IPS-18c (cell line): ENCODE measurements at regions not wholly inside any gene's neighbourhood (a gene's known extent, or its start where the extent isn't known, plus 50 kb on each side); places are given as distances from the start of the nearest gene placed in this dataset.

Experiments
- H3K4me3 ChIP-seq: 2 replicates; pipeline ENCODE4 v1.7.0; 2013; ENCODE audit warnings: low read depth, mild to moderate bottlenecking, low read length, moderate library complexity; ENCODE audit not compliant: insufficient read depth
- H3K9me3 ChIP-seq: one replicate; pipeline ENCODE4 v1.6.1; 2013; ENCODE audit warnings: mild to moderate bottlenecking, low read length, moderate library complexity; ENCODE audit not compliant: control insufficient read depth, insufficient read depth

DNA sequence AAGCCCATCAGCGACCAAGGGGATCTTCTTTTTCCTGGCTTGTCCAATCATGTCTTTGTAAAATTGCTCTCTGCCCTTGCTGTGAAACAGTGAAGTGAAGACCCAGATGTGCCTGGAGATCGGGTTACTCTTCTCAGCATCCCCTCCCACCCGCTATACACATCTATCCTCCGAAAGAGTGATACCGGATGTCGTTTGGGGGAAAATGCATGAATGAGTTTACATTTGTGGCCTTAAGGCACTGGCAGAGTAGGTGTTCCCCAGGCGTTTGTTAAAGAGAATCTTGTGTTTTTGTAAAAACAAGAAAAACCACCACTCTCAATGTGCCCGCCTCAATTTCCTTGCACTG, 528.3 kb downstream of the CMPK2 start:
- no peak overlapping the region for H3K4me3 ChIP-seq
- H3K9me3 ChIP-seq, result no peaks in the 10 kb centered on the region

DNA sequence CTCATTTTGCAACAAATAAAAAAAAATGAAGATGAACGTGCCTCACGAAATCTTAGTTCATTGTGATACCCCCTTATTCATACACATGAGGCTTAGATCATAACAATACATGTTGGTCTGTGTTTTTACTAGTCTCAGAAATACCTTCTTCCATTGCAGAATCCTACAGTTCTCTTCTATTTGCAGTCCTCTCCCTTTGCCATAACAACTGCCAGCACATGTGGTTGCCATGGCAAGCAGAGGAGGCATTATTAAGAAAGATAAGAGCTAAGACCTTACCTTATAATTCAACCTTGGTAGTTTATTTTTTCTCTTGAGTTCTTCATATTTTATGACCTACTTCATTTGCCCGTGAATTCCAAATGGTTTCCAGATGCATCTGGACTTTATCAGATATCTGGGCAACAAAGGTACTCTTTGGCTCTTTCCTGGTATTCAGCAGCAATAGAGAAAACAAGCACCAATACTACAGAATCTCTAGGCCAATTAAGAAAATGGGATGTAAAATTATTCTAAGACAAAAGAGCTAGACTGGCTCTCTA, 524.0 kb downstream of the CMPK2 start:
- Histone ChIP-seq H3K4me3 (no peak overlapping the region), H3K9me3 (no peaks in the 10 kb centered on the region)

- Histone ChIP-seq H3K9me3 (no peaks in the 10 kb centered on the region), H3K4me3 (no peak overlapping the region)
Measured at GRCh38 chr2:6342273-6342920, 523.3 kb downstream of the CMPK2 start.

GRCh38 chr2:6343076-6343475, 522.6 kb downstream of the CMPK2 start:
- Histone ChIP-seq H3K9me3 (no peaks in the 10 kb centered on the region), H3K4me3 (no peak overlapping the region)

GRCh38 chr2:6352247-6352646, 513.5 kb downstream of the CMPK2 start:
- Histone ChIP-seq H3K9me3 (no peaks in the 10 kb centered on the region), H3K4me3 (no peak overlapping the region)

GRCh38 chr2:6352906-6353515, 512.7 kb downstream of the CMPK2 start:
- no peaks in the 10 kb centered on the region for H3K9me3 ChIP-seq
- H3K4me3 ChIP-seq, result no peak overlapping the region

GRCh38 chr2:6353669-6354068, 512.0 kb downstream of the CMPK2 start:
- H3K9me3 ChIP-seq, result no peaks in the 10 kb centered on the region
- no peak overlapping the region for H3K4me3 ChIP-seq

- H3K4me3 ChIP-seq, result no peak overlapping the region
- H3K9me3 ChIP-seq, result no peaks in the 10 kb centered on the region
Measured at GRCh38 chr2:6354546-6354945, 511.2 kb downstream of the CMPK2 start.

- no peak overlapping the region for H3K4me3 ChIP-seq
- H3K9me3 ChIP-seq, result no peaks in the 10 kb centered on the region
Measured at GRCh38 chr2:6355886-6356761, 509.6 kb downstream of the CMPK2 start.

DNA sequence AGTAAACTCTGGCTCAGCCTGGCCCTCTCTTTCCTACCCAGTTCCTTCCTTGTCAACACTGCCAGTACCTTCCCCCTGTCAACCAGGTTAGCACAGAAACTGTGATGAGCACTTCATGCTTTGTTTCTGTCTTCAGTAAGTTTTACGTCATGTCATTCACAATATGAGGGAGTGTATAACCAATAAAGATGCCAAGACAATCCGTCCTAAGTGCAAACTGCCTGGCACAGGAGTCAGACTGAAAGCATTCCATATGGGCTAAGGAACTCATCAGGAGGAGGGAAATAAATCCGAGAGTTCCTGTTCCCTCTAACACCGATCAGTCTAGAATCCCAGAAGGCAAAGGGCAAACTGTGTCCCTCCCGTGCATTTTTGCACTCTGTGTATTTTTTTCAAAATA, 507.2 kb downstream of the CMPK2 start:
- no peaks in the 10 kb centered on the region for H3K9me3 ChIP-seq
- H3K4me3 ChIP-seq, result no peak overlapping the region

- Histone ChIP-seq H3K9me3 (no peaks in the 10 kb centered on the region), H3K4me3 (no peak overlapping the region)
Measured at GRCh38 chr2:6358985-6359384, 506.7 kb downstream of the CMPK2 start.

DNA sequence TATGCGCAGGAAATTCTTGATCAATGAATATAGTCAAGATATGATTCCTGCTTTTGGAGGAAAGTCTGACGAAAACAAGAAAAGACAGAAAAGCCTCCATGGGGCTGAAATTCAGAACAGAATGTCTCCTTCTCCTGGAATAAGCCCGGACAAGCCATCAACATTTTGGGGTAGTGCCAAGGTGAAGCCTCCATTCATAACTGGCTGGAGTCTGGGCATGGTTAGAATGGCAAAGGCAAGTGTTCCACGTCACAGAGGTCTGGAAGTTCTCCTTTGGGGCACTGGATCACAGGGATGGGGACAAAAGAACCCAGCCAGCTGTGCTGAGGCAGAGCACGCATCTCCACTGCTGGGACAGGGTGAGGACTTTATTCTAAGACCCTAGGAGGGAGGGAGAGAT, 505.7 kb downstream of the CMPK2 start:
- Histone ChIP-seq H3K4me3 (no peak overlapping the region), H3K9me3 (no peaks in the 10 kb centered on the region)

- H3K4me3 ChIP-seq, result no peak overlapping the region
- H3K9me3 ChIP-seq, result no peaks in the 10 kb centered on the region
Measured at GRCh38 chr2:6362671-6363450, 502.8 kb downstream of the CMPK2 start.

DNA sequence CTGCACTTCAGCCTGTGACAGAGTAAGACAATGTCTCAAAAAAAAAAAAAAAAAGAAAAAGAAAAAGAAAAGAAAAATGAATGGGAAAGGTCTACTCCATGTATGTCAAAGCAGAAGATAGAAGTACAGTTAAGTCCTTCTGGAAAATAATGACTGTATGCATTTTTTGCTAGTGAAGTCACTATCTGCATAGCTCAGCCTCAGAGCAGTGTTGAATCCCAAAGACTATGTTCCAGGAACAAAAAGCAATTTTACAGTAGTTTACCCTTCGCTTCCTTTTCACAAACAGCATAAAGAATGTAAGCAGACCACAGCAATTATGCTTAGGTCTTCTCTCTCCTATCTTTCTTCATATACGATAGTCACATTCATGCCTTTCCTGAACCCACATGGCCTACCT, 497.4 kb downstream of the CMPK2 start:
- Histone ChIP-seq H3K9me3 (no peaks in the 10 kb centered on the region), H3K4me3 (no peak overlapping the region)

GRCh38 chr2:6369266-6369665, 496.4 kb downstream of the CMPK2 start:
- Histone ChIP-seq H3K4me3 (no peak overlapping the region), H3K9me3 (no peaks in the 10 kb centered on the region)

- H3K9me3 ChIP-seq, result no peaks in the 10 kb centered on the region
- no peak overlapping the region for H3K4me3 ChIP-seq
Measured at GRCh38 chr2:6370753-6371551, 494.8 kb downstream of the CMPK2 start.
